ENCODE measurements at regions not wholly inside any gene's neighbourhood (a gene's known extent, or its start where the extent isn't known, plus 50 kb on each side); places are given as distances from the start of the nearest gene placed in this dataset.

- TF ChIP-seq CTCF (tag by site-specific recombination; IDR thresholded peaks at IDR 0.05) (no peak), PBX3 (CRISPR knock-in tag; IDR thresholded peaks at IDR 0.05) (no peak), YY1 (tag by site-specific recombination; IDR thresholded peaks at IDR 0.05) (no peak), ZSCAN5A (tag by site-specific recombination; IDR thresholded peaks at IDR 0.05) (no peak), HOXA7 (CRISPR knock-in tag; IDR thresholded peaks at IDR 0.05; ENCODE audit: borderline replicate concordance) (no peak), ZNF639 (tag by site-specific recombination; IDR thresholded peaks at IDR 0.05) (no peak), PRDM4 (tag by site-specific recombination; IDR thresholded peaks at IDR 0.05) (no peak), ZNF596 (tag by site-specific recombination; IDR thresholded peaks at IDR 0.05) (no peak), ZFP41 (tag by site-specific recombination; IDR thresholded peaks at IDR 0.05; ENCODE audit: borderline replicate concordance) (no peak), ZNF24 (tag by site-specific recombination; IDR thresholded peaks at IDR 0.05) (no peak), ZNF341 (tag by site-specific recombination; IDR thresholded peaks at IDR 0.05; ENCODE audit: low read depth) (no peak), ZNF510 (tag by site-specific recombination; IDR thresholded peaks at IDR 0.05; ENCODE audit: insufficient replicate concordance) (no peak)
Measured at GRCh38 chr4:115370490-115370889, 257.1 kb upstream of the NDST4 start.
